Activated T-cell treated with anti-CD3 and anti-CD28 coated beads, Interleukin-2, amount 50 U/mL, for 4 hours (primary cell): ENCODE measurements at regions not wholly inside any gene's neighbourhood (a gene's known extent, or its start where the extent isn't known, plus 50 kb on each side); places are given as distances from the start of the nearest gene placed in this dataset.
"Not testable (repeated sequence)": the region's sequence is repeated elsewhere in the genome, so short reads cannot be mapped to it uniquely, and the experiment has no call there.

Experiments
- ATAC-seq, 2 donors: fragments of 200-7000 bp; cut with Tn5 transposase; one replicate each; pipeline ENCODE4 v1.10.0; 2021
- DNase-seq: peaks from one replicate; pipeline ENCODE4 v3.0.0-alpha.2; 2020
- H3K27me3 Mint-ChIP-seq: one replicate; pipeline ENCODE4 v1.8.0; 2021; ENCODE audit warnings: low read depth, mixed read lengths
- H3K36me3 Mint-ChIP-seq: one replicate; pipeline ENCODE4 v1.8.0; 2022; ENCODE audit warnings: mixed read lengths; ENCODE audit not compliant: insufficient read depth
- H3K4me1 Mint-ChIP-seq: one replicate; pipeline ENCODE4 v1.8.0; 2021; ENCODE audit warnings: low read depth, mixed read lengths
- H3K4me3 Mint-ChIP-seq: one replicate; pipeline ENCODE4 v1.8.0; 2021; ENCODE audit warnings: mild to moderate bottlenecking, moderate library complexity, mixed read lengths
- H3K9me3 Mint-ChIP-seq: one replicate; pipeline ENCODE4 v1.8.0; 2021; ENCODE audit warnings: mixed read lengths

GRCh38 chr19:14328406-14328805 lies 52.8 kb upstream of the ADGRE5 start:
- H3K4me3 Mint-ChIP-seq, result no peak overlapping the region
- no peaks in the 10 kb centered on the region for H3K36me3 Mint-ChIP-seq
- no peaks in the 10 kb centered on the region for H3K9me3 Mint-ChIP-seq
- ATAC-seq (no peak), DNase-seq (no peak)
- H3K4me1 Mint-ChIP-seq, result peaks cover 3% of the 10 kb centered on the region
- no peaks in the 10 kb centered on the region for H3K27me3 Mint-ChIP-seq

DNA sequence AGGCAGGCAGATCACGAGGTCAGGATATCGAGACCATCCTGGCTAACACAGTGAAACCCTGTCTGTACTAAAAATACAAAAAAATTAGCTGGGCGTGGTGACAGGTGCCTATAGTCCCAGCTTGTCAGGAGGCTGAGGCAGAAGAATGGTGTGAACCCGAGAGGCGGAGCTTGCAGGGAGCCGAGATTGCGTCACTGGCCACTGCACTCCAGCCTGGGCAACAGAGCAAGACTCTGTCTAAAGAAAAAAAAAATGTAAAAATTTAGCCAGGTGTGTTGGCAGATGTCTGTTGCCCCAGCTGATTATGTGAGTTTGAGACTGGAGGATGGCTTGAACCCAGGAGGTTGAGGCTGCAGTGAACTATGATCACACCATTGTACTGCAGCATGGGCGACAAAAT lies 54.2 kb upstream of the ADGRE5 start:
- DNase-seq, H3K36me3 Mint-ChIP-seq, H3K4me1 Mint-ChIP-seq, H3K27me3 Mint-ChIP-seq, H3K4me3 Mint-ChIP-seq, ATAC-seq, H3K9me3 Mint-ChIP-seq: not testable (repeated sequence)

DNA sequence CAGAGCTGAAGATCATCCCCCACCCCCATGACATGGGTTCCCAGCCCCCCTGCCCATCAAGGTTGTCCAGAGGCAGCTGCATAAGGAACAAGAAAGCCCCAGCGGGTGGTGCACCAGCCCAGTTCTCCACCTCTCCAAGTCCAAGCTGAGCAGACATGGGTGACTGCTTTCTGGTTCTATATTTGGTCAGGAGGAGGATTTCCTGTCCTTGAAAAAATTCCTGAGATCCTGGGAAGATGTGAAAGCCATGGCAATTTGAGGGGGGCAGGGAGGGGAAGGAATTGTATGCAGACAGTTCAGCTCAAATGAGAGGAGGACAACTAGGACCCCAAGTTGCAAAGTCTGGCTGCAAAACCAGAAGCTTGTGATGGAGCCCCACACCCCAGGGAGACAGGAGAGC lies 55.4 kb upstream of the ADGRE5 start:
- Mint-ChIP-seq H3K4me1 (no peaks in the 10 kb centered on the region), H3K4me3 (no peak overlapping the region), H3K27me3 (no peaks in the 10 kb centered on the region), H3K36me3 (no peaks in the 10 kb centered on the region), H3K9me3 (no peaks in the 10 kb centered on the region)
- DNase-seq, result no peak
- no peak for ATAC-seq

DNA sequence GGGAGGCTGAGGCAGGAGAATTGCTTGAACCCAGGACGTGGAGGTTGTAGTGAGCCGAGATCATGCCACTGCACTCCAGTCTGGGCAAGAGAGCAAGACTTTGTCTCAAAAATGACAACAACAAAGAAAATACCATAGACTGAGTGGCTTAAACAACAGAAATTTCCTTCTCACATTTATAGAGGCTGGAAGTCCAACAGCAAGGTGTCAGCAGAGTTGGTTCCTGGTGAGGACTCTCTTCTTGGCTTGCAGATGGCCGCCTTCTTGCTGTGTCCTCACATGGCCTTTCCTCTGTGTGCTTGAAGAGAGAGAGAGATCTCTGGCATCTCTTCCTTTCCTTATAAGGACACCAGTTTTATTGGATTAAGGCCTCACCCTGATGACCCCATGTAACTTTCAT lies 56.1 kb upstream of the ADGRE5 start:
- ATAC-seq, result no peak
- DNase-seq, result no peak
- Mint-ChIP-seq H3K27me3 (no peaks in the 10 kb centered on the region), H3K4me1 (no peaks in the 10 kb centered on the region), H3K36me3 (no peaks in the 10 kb centered on the region), H3K9me3 (no peaks in the 10 kb centered on the region), H3K4me3 (no peak overlapping the region)

- ATAC-seq (no peak), DNase-seq (no peak)
- Mint-ChIP-seq H3K36me3 (no peaks in the 10 kb centered on the region), H3K4me1 (no peaks in the 10 kb centered on the region), H3K9me3 (no peaks in the 10 kb centered on the region), H3K4me3 (no peak overlapping the region), H3K27me3 (no peaks in the 10 kb centered on the region)
Observed at GRCh38 chr19:14322889-14323463, 58.3 kb upstream of the ADGRE5 start.

- Mint-ChIP-seq H3K4me1 (no peaks in the 10 kb centered on the region), H3K36me3 (no peaks in the 10 kb centered on the region), H3K4me3 (no peak overlapping the region), H3K27me3 (no peaks in the 10 kb centered on the region), H3K9me3 (no peaks in the 10 kb centered on the region)
- ATAC-seq, result no peak
- no peak for DNase-seq
Observed at GRCh38 chr19:14320253-14320652, 61.0 kb upstream of the ADGRE5 start.

DNA sequence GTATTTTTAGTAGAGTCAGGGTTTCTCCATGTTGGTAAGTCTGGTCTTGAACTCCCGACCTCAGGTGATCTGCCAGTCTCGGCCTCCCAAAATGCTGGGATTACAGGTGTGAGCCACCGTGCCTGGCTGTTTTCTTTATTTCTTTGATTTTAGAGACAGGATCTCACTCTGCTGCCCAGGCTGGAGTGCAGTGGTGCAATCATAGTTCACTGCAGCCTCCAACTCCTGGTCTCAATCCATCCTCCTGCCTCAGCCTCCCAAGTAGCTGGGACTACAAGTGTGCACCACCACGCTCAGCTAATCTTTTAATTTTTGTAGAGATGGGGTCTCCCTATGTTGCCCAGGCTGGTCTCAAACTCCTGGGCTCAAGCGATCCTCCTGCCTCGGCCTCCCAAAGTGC lies 61.5 kb upstream of the ADGRE5 start:
- not testable (repeated sequence) for ATAC-seq, H3K4me1 Mint-ChIP-seq, H3K9me3 Mint-ChIP-seq, H3K36me3 Mint-ChIP-seq, H3K27me3 Mint-ChIP-seq, H3K4me3 Mint-ChIP-seq, DNase-seq

GRCh38 chr19:14318873-14319272 lies 62.4 kb upstream of the ADGRE5 start:
- no peak for DNase-seq
- no peak for ATAC-seq
- Mint-ChIP-seq H3K9me3 (no peaks in the 10 kb centered on the region), H3K4me1 (no peaks in the 10 kb centered on the region), H3K4me3 (no peak overlapping the region), H3K36me3 (no peaks in the 10 kb centered on the region), H3K27me3 (no peaks in the 10 kb centered on the region)

DNA sequence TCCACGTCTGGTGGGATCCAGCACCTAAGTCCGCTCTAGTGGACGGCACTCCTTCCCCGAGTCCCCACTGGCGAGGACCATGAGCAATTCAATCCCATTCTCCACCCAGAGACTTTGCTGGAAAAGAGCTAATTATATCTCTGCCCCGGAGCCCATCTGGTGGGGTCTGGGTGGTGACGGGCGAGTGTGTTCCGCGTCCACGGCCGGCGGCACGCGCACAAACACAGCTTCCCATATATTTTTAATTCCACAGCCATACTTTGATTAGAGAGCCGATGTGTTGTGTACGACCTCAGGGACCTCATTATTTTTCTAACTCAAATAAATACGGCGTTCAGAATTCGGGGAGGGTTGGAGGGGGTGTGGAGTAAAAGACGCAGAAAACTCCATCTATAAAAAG lies 64.1 kb upstream of the ADGRE5 start:
- no peak for DNase-seq
- no peak for ATAC-seq
- Mint-ChIP-seq H3K9me3 (no peaks in the 10 kb centered on the region), H3K4me3 (no peak overlapping the region), H3K36me3 (no peaks in the 10 kb centered on the region), H3K4me1 (no peaks in the 10 kb centered on the region), H3K27me3 (no peaks in the 10 kb centered on the region)

GRCh38 chr19:14315433-14315832 lies 65.8 kb upstream of the ADGRE5 start:
- Mint-ChIP-seq H3K9me3 (no peaks in the 10 kb centered on the region), H3K36me3 (no peaks in the 10 kb centered on the region)
- ATAC-seq, result no peak

DNA sequence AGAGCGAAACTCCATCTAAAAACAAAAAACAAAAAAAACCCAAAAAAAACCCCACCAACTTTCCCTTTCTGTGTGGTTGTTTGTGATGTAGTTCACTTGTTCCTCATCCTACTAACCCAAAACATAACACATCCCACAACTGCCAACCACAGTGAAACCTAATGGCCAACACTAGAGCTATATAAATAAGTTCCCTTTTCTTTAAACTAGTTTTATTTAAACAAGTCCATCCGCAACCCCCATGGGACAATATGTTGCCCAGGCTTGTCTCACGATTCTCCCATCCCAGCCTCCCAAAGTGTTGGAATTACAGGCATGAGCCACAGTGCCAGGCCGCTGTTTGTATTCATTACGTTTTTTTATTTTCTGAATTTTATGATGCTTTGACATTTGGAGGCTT lies 71.2 kb upstream of the ADGRE5 start:
- ATAC-seq (no peak), DNase-seq (no peak)
- H3K36me3 Mint-ChIP-seq, result no peaks in the 10 kb centered on the region
- H3K4me3 Mint-ChIP-seq, result no peak overlapping the region
- no peaks in the 10 kb centered on the region for H3K9me3 Mint-ChIP-seq
- no peaks in the 10 kb centered on the region for H3K27me3 Mint-ChIP-seq
- H3K4me1 Mint-ChIP-seq, result peaks cover 4% of the 10 kb centered on the region

More at GRCh38 chr19:14315433-14315832, 65.8 kb upstream of the ADGRE5 start:
- Mint-ChIP-seq H3K4me3 (no peak overlapping the region), H3K27me3 (no peaks in the 10 kb centered on the region), H3K4me1 (no peaks in the 10 kb centered on the region)
- DNase-seq, result no peak

GRCh38 chr19:14305706-14306105 lies 75.5 kb upstream of the ADGRE5 start:
- H3K27me3 Mint-ChIP-seq, result no peaks in the 10 kb centered on the region
- no peak overlapping the region for H3K4me3 Mint-ChIP-seq
- H3K36me3 Mint-ChIP-seq, result no peaks in the 10 kb centered on the region
- H3K9me3 Mint-ChIP-seq, result no peaks in the 10 kb centered on the region
- H3K4me1 Mint-ChIP-seq, result peaks cover 4% of the 10 kb centered on the region
- no peak for DNase-seq
- ATAC-seq, result no peak

GRCh38 chr19:14301150-14301549 lies 80.1 kb upstream of the ADGRE5 start:
- ATAC-seq (no peak), DNase-seq (no peak)
- H3K4me3 Mint-ChIP-seq, result no peak overlapping the region
- H3K36me3 Mint-ChIP-seq, result no peaks in the 10 kb centered on the region
- H3K27me3 Mint-ChIP-seq, result no peaks in the 10 kb centered on the region
- no peaks in the 10 kb centered on the region for H3K4me1 Mint-ChIP-seq
- no peaks in the 10 kb centered on the region for H3K9me3 Mint-ChIP-seq

DNA sequence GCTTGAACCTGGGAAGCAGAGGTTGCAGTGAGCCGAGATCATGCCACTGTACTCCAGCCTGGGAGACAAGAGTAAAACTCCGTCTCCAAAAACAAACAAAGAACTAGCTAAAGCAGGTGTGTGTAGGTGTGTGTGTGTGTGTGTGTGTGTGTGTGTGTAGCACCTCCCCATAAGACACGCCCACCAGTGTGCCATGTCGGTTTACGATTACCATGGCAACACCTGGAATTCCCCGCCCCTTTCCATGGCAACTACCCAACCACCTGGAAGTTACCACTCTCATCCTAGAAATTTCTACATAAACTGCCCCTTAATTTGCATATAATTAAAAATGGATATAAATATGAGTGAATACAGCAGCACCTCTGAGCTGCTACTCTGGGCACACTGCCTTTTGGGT lies 80.9 kb upstream of the ADGRE5 start:
- H3K4me1 Mint-ChIP-seq, result no peaks in the 10 kb centered on the region
- DNase-seq, result no peak
- H3K4me3 Mint-ChIP-seq, result no peak overlapping the region
- ATAC-seq, result no peak
- H3K9me3 Mint-ChIP-seq, result no peaks in the 10 kb centered on the region
- no peaks in the 10 kb centered on the region for H3K36me3 Mint-ChIP-seq
- no peaks in the 10 kb centered on the region for H3K27me3 Mint-ChIP-seq

DNA sequence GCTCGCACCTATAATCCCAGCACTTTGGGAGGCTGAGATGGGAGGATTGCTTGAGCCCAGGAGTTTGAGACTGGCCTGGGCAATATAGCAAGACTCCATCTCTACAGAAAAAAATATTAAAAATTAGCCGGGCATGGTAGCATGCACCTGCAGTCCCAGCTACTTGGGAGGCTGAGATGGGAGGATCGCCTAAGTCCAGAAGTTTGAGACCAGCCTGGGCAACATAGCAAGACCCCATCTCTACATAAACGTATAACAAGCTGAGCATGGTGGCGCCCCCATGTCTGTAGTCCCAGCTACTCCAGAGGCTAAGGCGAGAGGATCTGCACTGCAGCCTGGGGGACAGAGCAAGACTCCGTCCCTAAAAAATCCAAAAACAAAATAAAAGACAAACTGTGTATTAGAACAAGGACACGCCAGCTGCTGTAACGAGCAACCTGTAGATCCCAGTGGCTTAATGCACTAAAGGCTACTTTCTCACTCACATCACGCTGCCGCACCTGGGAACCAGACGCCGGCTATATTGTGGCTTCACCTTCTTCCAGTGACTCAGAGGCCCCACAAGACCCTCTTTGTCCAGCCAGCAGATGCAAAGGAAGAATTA lies 81.9 kb upstream of the ADGRE5 start:
- not testable (repeated sequence) for H3K27me3 Mint-ChIP-seq, H3K4me1 Mint-ChIP-seq, H3K4me3 Mint-ChIP-seq, DNase-seq, H3K9me3 Mint-ChIP-seq, ATAC-seq, H3K36me3 Mint-ChIP-seq
